GM10266 (cell line): ENCODE measurements at regions not wholly inside any gene's neighbourhood (a gene's known extent, or its start where the extent isn't known, plus 50 kb on each side); places are given as distances from the start of the nearest gene placed in this dataset.

Source experiments
- DNase-seq: peaks from one replicate; pipeline ENCODE4 v3.0.0; 2012; ENCODE audit errors: extremely low spot score
- TF ChIP-seq, protein P1 (sequence below): IDR thresholded peaks from 2 replicates; pipeline ENCODE4 v1.5.1; 2012; ENCODE audit warnings: mild to moderate bottlenecking, low read depth; ENCODE audit not compliant: control insufficient read depth, insufficient read depth; ENCODE audit errors: missing control alignments

DNA sequence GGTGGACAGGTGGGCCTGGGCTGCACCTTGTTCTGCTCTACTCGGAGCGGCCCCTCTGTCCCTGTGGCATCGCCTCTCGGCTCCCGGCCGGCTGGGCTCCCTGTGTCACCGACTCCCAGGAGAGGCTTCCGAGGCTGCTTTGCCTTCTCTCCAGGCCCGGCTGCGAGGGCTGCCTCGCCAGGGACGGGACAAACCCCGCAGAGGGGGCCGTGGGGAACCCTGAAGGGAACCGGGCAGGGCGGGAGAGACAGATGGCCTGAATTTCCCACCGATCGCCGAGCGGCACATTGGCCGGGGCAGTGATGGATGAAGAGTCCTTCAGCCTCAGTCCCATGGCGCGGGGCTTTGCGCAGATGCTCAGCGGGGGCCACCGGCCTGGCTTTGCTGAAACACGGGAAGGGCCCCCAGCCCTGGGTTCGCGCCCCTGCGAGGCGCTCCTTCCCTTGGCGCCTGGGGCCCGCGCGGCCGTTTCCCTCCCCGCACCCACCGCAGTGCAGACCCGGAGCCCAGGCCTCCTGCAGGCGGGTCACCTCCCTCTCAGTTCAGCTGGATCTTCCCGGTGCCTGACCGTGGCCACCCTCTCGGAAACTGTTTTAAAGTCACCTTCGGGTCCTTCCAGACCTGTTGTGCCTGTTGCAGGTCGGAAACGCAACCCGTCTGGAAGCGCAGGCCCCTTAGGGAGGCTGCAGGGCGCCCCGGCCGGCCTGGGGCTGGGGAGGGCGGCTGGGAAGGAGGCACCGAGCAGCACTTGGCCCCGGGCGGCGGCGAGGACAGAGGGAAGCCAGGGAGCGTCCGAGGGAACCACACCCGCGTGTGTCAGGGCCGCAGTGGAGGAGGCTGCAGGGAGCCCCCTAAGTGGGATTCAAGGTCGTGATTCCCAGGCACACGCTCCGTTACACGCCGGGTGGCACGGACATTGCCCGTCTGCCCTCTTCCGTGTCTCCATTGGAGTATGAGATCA, 341.9 kb upstream of the SALL3 start:
- TF ChIP-seq, protein P1, sequence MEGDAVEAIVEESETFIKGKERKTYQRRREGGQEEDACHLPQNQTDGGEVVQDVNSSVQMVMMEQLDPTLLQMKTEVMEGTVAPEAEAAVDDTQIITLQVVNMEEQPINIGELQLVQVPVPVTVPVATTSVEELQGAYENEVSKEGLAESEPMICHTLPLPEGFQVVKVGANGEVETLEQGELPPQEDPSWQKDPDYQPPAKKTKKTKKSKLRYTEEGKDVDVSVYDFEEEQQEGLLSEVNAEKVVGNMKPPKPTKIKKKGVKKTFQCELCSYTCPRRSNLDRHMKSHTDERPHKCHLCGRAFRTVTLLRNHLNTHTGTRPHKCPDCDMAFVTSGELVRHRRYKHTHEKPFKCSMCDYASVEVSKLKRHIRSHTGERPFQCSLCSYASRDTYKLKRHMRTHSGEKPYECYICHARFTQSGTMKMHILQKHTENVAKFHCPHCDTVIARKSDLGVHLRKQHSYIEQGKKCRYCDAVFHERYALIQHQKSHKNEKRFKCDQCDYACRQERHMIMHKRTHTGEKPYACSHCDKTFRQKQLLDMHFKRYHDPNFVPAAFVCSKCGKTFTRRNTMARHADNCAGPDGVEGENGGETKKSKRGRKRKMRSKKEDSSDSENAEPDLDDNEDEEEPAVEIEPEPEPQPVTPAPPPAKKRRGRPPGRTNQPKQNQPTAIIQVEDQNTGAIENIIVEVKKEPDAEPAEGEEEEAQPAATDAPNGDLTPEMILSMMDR = no peak
- no peak for DNase-seq

DNA sequence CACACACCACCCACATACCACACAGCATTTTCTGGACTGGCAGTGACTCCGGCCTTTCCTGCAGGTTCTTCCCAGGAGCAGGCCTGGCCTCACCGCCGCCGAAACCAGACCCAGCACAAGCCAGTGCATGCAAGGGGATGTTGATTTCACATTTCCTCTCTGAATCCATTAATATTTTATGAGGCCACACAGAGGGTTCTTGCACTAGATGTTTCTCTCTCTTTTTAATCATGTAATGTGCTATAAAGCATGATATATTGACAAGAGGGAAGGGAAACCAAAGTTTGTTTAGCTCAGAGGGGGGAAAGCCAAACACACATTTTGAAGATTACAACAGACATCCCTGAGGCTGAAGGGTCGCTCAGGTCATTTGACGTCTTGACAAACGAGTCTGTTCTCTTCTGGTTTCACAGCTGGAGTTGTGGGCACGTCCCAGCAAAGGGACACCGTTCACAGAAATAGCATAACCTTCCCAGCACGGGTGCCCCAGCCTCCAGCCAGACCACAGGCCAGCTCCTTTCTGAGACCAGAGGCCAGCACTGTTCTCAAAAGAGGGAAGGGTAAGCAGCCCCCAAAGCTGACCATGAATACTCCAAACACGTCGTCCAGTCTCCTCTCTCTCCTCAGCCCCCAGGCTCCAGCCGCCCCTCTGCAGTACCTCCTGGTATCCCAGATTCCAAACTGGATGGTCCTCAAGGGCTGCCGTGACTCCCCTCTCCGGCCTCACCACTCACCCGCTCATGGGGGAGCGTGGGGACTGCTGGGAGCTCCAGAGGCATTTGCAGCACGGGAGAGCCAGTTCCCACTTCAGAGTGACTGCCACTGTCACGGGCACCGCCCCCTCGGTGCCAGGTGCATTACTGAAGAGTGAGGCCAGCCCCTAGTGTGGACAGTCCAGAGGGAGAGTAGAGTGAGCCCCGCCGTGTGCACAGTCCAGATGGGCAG, 340.3 kb upstream of the SALL3 start:
- TF ChIP-seq, protein P1 = no peak
- no peak for DNase-seq

DNA sequence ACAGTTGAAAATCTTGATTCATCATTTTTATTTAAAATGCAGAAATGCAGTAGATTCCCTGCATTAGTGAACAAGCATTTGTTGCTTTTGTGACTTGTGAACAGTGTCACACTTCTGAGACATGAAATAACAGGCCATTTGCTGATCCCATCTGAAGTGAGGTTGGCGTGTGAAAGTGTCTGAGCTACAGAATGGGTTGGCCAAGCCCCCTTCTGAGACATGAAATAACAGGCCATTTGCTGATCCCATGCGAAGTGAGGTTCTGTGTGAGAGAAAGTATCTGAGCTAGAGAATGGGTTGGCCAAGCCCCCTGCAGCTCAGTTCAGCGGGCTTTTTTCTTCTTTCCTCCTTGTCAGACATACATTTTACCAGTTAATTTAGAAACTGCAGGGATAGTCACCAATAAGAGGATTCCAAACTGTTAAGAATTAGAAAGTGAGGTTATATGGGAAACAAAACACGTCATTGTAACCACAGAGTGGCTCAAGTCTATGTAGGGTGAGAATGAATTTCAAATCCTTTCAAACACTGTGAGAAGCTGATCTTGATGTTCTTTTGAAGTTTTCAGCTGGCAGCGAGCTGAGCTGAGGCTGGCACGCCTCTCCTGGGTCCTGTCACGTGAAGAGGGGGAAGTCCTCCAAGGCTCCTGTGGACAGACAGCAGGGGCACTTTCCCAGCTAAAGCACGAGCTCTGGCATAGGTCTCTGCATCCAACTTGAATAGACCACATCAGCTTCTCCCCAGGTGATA, 339.2 kb upstream of the SALL3 start:
- DNase-seq = no peak

DNA sequence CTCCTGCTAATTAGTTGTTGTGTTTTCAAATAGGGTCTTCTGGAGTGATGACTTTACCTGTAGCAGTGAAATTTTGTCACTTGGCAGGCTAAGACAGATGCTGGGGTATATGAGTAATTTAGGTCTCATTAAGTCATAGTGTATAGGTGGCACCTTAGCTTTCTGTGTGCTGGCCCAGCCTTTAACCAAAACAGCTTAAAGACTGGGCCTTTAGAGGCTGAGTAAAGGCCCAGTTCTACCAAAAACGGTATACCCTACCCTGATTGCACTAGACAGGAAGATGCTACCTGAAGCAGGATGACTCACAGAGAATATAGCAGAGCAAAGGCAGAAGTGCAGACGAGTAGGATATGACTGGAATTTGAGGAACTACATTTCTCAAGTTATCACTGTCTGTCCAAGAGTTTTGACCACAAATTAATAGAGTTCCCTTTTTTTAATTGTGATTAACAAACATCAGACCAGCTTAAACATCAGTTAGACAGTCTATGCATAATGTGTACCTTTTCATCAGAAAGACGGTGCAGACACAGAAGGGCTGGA, 337.9 kb upstream of the SALL3 start:
- no peak for DNase-seq

More for the DNA sequence above, 339.2 kb upstream of the SALL3 start:
- TF ChIP-seq, protein P1 = no peak

DNA sequence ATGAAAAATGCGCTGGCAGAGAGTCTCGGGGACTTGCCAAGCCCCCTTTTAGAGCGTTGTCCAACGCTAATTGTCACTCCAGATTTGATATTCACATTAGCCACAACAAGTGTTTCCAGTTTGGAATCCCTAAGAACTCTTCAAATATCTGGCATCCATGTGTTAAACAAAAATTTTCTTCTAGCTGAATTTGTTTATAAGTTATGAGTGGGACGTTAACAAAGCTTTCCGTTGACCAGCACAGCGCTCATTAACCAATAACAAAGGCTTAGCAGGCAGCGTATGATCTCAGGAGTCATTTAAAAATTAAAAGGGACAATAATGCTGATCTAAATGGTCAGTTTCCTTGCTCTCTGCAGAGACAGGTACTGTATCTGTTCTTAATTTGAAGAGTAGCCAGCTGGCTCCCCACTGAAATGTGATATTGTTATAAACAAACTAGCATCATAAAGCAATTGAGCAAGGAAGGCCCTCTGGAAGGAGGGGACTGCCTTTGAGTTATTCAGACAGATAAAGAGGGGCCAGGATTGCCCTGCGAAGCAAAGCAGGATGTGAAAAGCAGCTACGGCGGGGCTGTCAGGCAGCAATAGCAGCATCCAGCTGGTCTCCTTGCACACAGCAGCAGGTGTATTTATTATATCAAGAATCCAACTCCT, 337.2 kb upstream of the SALL3 start:
- DNase-seq = no peak
- TF ChIP-seq, protein P1 = no peak

More for the DNA sequence above, 337.9 kb upstream of the SALL3 start:
- TF ChIP-seq, protein P1 = no peak

DNA sequence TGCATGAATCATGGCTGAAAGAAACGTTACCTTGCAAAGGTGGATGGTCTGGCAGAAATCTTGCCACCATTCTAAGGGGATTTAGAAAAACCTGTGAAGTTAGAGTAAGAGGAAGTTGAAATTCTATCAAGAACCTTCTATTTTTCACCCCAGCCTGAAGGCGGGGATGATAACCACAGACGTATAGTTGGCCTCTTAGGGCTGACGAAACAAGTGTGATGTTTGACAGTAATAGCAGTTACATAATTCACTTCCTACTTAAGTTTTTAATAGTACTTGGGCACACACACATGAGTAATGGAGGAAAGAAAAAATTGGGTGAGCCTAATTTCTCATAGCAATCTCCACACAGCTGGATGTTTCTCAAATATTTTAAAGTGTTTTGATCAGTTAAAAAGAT, 336.6 kb upstream of the SALL3 start:
- TF ChIP-seq, protein P1 = no peak

More for the DNA sequence above, 336.6 kb upstream of the SALL3 start:
- no peak for DNase-seq
